ENCODE measurements at regions not wholly inside any gene's neighbourhood (a gene's known extent, or its start where the extent isn't known, plus 50 kb on each side); places are given as distances from the start of the nearest gene placed in this dataset.

DNA sequence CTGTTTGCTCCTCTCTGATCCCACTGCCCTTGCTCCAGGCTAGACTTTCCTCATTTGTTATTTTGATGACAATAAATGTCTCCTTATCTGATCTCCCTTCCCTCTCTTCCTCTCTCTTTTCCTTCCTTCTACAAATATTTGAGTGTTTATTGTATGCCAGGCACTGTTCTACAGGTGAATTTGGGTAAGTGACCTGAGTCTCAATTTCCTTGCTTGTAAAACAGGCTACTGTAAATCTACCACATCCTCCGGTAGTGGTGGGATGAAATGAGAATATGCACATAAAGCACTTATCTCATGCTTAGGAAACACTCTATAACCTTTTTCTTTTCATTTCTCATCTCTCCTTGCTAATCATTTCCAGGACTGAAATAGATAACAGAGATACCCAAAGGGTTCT is 86.4 kb downstream of the HMHB1 start:
- TF ChIP-seq POLR2A (IDR thresholded peaks at IDR 0.05; ENCODE audit: low read depth, low read length) = no peak
- TF ChIP-seq POLR2AphosphoS5 (IDR thresholded peaks at IDR 0.05; ENCODE audit: low read depth, low read length) = no peak
- no peak for TF ChIP-seq TAF1 (IDR thresholded peaks at IDR 0.05; ENCODE audit: low read depth, low read length)
- no peak for TF ChIP-seq POU2F2 (IDR thresholded peaks at IDR 0.05; ENCODE audit: low read depth, low read length)

Data from GM12891 (cell line).